ENCODE measurements at regions not wholly inside any gene's neighbourhood (a gene's known extent, or its start where the extent isn't known, plus 50 kb on each side); places are given as distances from the start of the nearest gene placed in this dataset.
A peak's percentile ranks its signal among the peaks of the same experiment; 100 is the strongest.
"Not testable (repeated sequence)": the region's sequence is repeated elsewhere in the genome, so short reads cannot be mapped to it uniquely, and the experiment has no call there.

- peak; percentile 67 for DNase-seq
Measured at GRCh38 chr4:187618701-187619281, 376.8 kb upstream of the ZFP42 start.

- DNase-seq, result no peak
Measured at GRCh38 chr4:187619319-187619718, 376.3 kb upstream of the ZFP42 start.

GRCh38 chr4:187632260-187632995, 363.1 kb upstream of the ZFP42 start:
- no peak for DNase-seq

- DNase-seq, result no peak
Measured at GRCh38 chr4:187633245-187633644, 362.3 kb upstream of the ZFP42 start.

- DNase-seq, result no peak
Measured at GRCh38 chr4:187656959-187657358, 338.6 kb upstream of the ZFP42 start.

GRCh38 chr4:187663076-187663475, 332.5 kb upstream of the ZFP42 start:
- DNase-seq, result no peak

- DNase-seq, result no peak
Measured at GRCh38 chr4:187664011-187664410, 331.6 kb upstream of the ZFP42 start.

GRCh38 chr4:187665086-187665485, 330.5 kb upstream of the ZFP42 start:
- no peak for DNase-seq

GRCh38 chr4:187666034-187666433, 329.5 kb upstream of the ZFP42 start:
- DNase-seq, result no peak

GRCh38 chr4:187666697-187667494, 328.7 kb upstream of the ZFP42 start:
- DNase-seq, result no peak

GRCh38 chr4:187668526-187669082, 327.0 kb upstream of the ZFP42 start:
- DNase-seq, result no peak

- peak; percentile 65 for DNase-seq
Measured at GRCh38 chr4:187671521-187671920, 324.1 kb upstream of the ZFP42 start.

GRCh38 chr4:187671958-187672357, 323.6 kb upstream of the ZFP42 start:
- DNase-seq, result peak; percentile 27

GRCh38 chr4:187672526-187672925, 323.0 kb upstream of the ZFP42 start:
- DNase-seq, result peak; percentile 71

GRCh38 chr4:187679450-187679849, 316.1 kb upstream of the ZFP42 start:
- DNase-seq, result no peak

- DNase-seq, result peak; percentile 20
Measured at GRCh38 chr4:187685247-187685646, 310.3 kb upstream of the ZFP42 start.

- DNase-seq, result no peak
Measured at GRCh38 chr4:187687697-187688096, 307.9 kb upstream of the ZFP42 start.

GRCh38 chr4:187692626-187693025, 302.9 kb upstream of the ZFP42 start:
- no peak for DNase-seq

- DNase-seq, result not testable (repeated sequence)
Measured at GRCh38 chr4:187695531-187695930, 300.0 kb upstream of the ZFP42 start.

- DNase-seq, result no peak
Measured at GRCh38 chr4:187711586-187711985, 284.0 kb upstream of the ZFP42 start.

GRCh38 chr4:187714957-187715356, 280.6 kb upstream of the ZFP42 start:
- DNase-seq, result no peak

GRCh38 chr4:187715466-187715865, 280.1 kb upstream of the ZFP42 start:
- DNase-seq, result no peak

- DNase-seq, result no peak
Measured at GRCh38 chr4:187724456-187724855, 271.1 kb upstream of the ZFP42 start.

- peak; percentile 3 for DNase-seq
Measured at GRCh38 chr4:187726485-187726884, 269.1 kb upstream of the ZFP42 start.

Measured in DMS53 (cell line).